HEK293 (cell line): ENCODE measurements at regions not wholly inside any gene's neighbourhood (a gene's known extent, or its start where the extent isn't known, plus 50 kb on each side); places are given as distances from the start of the nearest gene placed in this dataset.

ENCODE experiments used
- CTCF ChIA-PET: fragments of 350-600 bp; formaldehyde crosslinking; extraction: SDS; loops from one replicate; lab custom pipeline; 2021; ENCODE audit warnings: antibody characterized with exemption; lab: Yijun Ruan, JAX
- POLR2A ChIA-PET: fragments of 300-600 bp; formaldehyde crosslinking; extraction: SDS; loops from one replicate; lab custom pipeline; 2020; ENCODE audit warnings: antibody characterized with exemption, inconsistent platforms; lab: Yijun Ruan, JAX
- H3K27ac ChIP-seq: fragments of 200-500 bp; sonication (Bioruptor generic); 2 replicates; pipeline ENCODE4 v1.5.1; 2014; ENCODE audit warnings: low read depth, low read length, control low read depth, inconsistent platforms; ENCODE audit errors: extremely low read depth
- H3K36me3 ChIP-seq, 2 experiments: fragments of 200-500 bp in 1 of 2; sonication (Bioruptor generic) in 1 of 2; 1 replicate in 1 of 2; 2 replicates in 1 of 2; pipeline ENCODE4 v1.5.1; 2014 to 2017; ENCODE audit warnings: inconsistent platforms in 2 of 2, low read length in 2 of 2; ENCODE audit not compliant: control insufficient read depth in 2 of 2, insufficient read depth in 1 of 2
- H3K4me1 ChIP-seq: fragments of 200-500 bp; sonication (Bioruptor generic); 2 replicates; pipeline ENCODE4 v1.5.1; 2014; ENCODE audit warnings: mild to moderate bottlenecking, low read length, inconsistent platforms; ENCODE audit not compliant: control insufficient read depth, insufficient read depth
- H3K4me3 ChIP-seq: 2 replicates; pipeline ENCODE4 v1.5.1; 2011; ENCODE audit warnings: low read depth, mild to moderate bottlenecking, control low read depth, low read length, moderate library complexity
- H3K9me3 ChIP-seq: fragments of 200-500 bp; sonication (Bioruptor generic); 2 replicates; pipeline ENCODE4 v1.5.1; 2014; ENCODE audit warnings: low read depth, low read length, inconsistent platforms; ENCODE audit not compliant: control insufficient read depth, insufficient read depth
- IKZF3 ChIP-seq: fragments of 450-650 bp; IDR thresholded peaks from 2 replicates; pipeline ENCODE4 v1.5.0; 2018; ENCODE audit warnings: missing biosample characterization, mild to moderate bottlenecking, missing genetic modification characterization, moderate library complexity
- PRDM1 ChIP-seq: fragments of 450-650 bp; formaldehyde crosslinking; IDR thresholded peaks from 2 replicates; pipeline ENCODE4; 2016; ENCODE audit warnings: missing biosample characterization, missing genetic modification characterization
- SALL2 ChIP-seq: fragments of 450-650 bp; formaldehyde crosslinking; IDR thresholded peaks from 2 replicates; pipeline ENCODE4 v1.5.0; 2017; ENCODE audit warnings: missing biosample characterization, mild to moderate bottlenecking, missing genetic modification characterization, borderline replicate concordance
- SCRT2 ChIP-seq: fragments of 450-650 bp; formaldehyde crosslinking; IDR thresholded peaks from 2 replicates; pipeline ENCODE4 v1.5.1; 2016; ENCODE audit warnings: missing biosample characterization, missing genetic modification characterization
- TRIM28 ChIP-seq: IDR thresholded peaks from 2 replicates; pipeline ENCODE4 v1.6.1; 2011; ENCODE audit warnings: low read length, control low read depth, borderline replicate concordance
- YY2 ChIP-seq: fragments of 450-650 bp; formaldehyde crosslinking; IDR thresholded peaks from 2 replicates; pipeline ENCODE4 v1.5.1; 2016; ENCODE audit warnings: missing biosample characterization, missing genetic modification characterization
- ZBTB21 ChIP-seq: fragments of 450-650 bp; formaldehyde crosslinking; IDR thresholded peaks from 2 replicates; pipeline ENCODE4 v1.5.1; 2017; ENCODE audit warnings: missing biosample characterization, missing genetic modification characterization
- ZNF221 ChIP-seq: fragments of 450-650 bp; formaldehyde crosslinking; IDR thresholded peaks from 2 replicates; pipeline ENCODE4 v1.5.1; 2017; ENCODE audit warnings: missing biosample characterization, missing genetic modification characterization, borderline replicate concordance
- ZNF350 ChIP-seq: fragments of 450-650 bp; formaldehyde crosslinking; IDR thresholded peaks from 2 replicates; pipeline ENCODE4 v1.5.0; 2017; ENCODE audit warnings: missing biosample characterization, mild to moderate bottlenecking, missing genetic modification characterization
- ZNF354C ChIP-seq: fragments of 450-650 bp; formaldehyde crosslinking; IDR thresholded peaks from 2 replicates; pipeline ENCODE4 v1.5.1; 2016; ENCODE audit warnings: missing biosample characterization, missing genetic modification characterization, low read depth, borderline replicate concordance
- ZNF366 ChIP-seq: fragments of 450-650 bp; formaldehyde crosslinking; conservative IDR thresholded peaks from 2 replicates; pipeline ENCODE4 v1.5.1; 2016; ENCODE audit warnings: missing biosample characterization, missing genetic modification characterization
- ZNF514 ChIP-seq: fragments of 450-650 bp; formaldehyde crosslinking; IDR thresholded peaks from 2 replicates; pipeline ENCODE4 v1.5.1; 2016; ENCODE audit warnings: missing biosample characterization, missing genetic modification characterization
- ZNF621 ChIP-seq: fragments of 450-650 bp; formaldehyde crosslinking; IDR thresholded peaks from 2 replicates; pipeline ENCODE4 v1.5.1; 2017; ENCODE audit warnings: missing biosample characterization, missing genetic modification characterization
- ZNF785 ChIP-seq: fragments of 450-650 bp; formaldehyde crosslinking; IDR thresholded peaks from 2 replicates; pipeline ENCODE4 v1.5.1; 2016; ENCODE audit warnings: missing biosample characterization, missing genetic modification characterization
- TF ChIP-seq, protein P1 (sequence below): fragments of 450-650 bp; formaldehyde crosslinking; IDR thresholded peaks from 2 replicates; pipeline ENCODE4 v1.5.1; 2016; ENCODE audit warnings: missing biosample characterization, missing genetic modification characterization
- TF ChIP-seq, protein P2 (sequence below): fragments of 450-650 bp; formaldehyde crosslinking; IDR thresholded peaks from 2 replicates; pipeline ENCODE4 v1.5.1; 2016; ENCODE audit warnings: missing biosample characterization, missing genetic modification characterization
- TF ChIP-seq, protein P3 (sequence below): fragments of 450-650 bp; formaldehyde crosslinking; IDR thresholded peaks from 2 replicates; pipeline ENCODE4 v1.5.1; 2017; ENCODE audit warnings: missing biosample characterization, missing genetic modification characterization
- TF ChIP-seq, protein P4 (sequence below): fragments of 450-650 bp; formaldehyde crosslinking; IDR thresholded peaks from 2 replicates; pipeline ENCODE4 v1.5.1; 2016; ENCODE audit warnings: missing biosample characterization, missing genetic modification characterization
- TF ChIP-seq, protein P5 (sequence below): fragments of 450-650 bp; formaldehyde crosslinking; IDR thresholded peaks from 2 replicates; pipeline ENCODE4 v1.5.1; 2016; ENCODE audit warnings: missing biosample characterization, missing genetic modification characterization

DNA sequence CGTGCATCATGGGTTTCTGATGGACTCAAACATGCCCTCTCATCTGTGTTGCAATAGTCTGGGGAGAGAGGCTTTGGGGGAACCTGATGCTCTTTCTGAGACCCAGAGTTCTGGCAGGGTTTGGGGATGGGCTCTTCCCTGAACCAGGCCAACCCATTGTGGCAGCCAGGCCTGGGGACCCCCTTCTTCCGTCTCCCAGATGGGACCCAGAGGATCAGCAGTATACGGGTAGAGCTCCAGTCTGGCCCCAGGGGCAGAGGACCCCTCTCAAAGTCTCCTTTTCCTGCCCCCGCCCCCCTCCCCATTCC is 333.7 kb downstream of the DYSF start (continued):
- TF ChIP-seq TRIM28, result no peak
- TF ChIP-seq, protein P1, sequence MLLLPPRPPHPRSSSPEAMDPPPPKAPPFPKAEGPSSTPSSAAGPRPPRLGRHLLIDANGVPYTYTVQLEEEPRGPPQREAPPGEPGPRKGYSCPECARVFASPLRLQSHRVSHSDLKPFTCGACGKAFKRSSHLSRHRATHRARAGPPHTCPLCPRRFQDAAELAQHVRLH (tag by site-specific recombination), result no peak
- TF ChIP-seq ZNF785 (tag by site-specific recombination), result no peak

DNA sequence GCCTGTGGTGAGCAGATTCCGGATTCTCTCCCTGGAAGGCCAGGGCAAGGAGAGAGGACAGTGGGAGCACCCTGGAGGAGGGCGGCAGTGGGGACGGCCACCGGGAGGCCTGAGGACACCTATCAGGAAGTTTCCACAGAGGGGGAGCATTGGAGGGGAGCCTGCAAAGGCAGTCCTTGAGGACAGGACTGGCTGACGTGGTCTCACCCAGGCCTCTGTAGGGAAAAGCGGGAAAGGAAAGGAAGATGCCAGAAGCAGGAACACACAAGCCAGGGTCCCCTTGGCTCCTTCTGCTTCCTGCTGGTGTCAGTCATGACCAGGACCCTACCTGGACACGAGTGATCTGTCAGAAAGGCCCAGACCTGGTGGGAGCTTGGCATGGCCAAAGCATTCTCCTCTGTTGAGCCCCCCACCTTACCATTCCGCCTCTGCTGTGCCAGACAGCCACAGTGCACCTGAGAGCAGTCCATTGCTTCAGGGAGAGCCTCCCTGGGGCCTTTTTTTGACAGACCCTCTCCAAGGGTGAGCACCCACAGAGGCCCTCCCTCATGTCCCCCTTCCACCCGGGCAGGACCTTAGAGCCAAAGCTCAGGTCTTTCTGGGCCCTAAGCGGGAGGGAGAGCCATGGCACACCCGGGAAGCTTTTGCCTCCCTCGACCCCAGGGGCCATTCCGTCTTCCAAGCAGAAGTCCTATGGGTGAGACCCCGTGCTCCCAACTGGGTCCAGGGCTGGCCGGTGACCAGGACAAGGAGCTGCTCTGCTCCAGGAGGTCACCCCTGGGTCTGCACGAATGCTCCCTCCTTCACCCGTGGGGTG is 333.1 kb downstream of the DYSF start:
- TF ChIP-seq, protein P2, sequence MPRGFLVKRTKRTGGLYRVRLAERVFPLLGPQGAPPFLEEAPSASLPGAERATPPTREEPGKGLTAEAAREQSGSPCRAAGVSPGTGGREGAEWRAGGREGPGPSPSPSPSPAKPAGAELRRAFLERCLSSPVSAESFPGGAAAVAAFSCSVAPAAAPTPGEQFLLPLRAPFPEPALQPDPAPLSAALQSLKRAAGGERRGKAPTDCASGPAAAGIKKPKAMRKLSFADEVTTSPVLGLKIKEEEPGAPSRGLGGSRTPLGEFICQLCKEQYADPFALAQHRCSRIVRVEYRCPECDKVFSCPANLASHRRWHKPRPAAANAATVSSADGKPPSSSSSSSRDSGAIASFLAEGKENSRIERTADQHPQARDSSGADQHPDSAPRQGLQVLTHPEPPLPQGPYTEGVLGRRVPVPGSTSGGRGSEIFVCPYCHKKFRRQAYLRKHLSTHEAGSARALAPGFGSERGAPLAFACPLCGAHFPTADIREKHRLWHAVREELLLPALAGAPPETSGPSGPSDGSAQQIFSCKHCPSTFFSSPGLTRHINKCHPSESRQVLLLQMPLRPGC (tag by site-specific recombination), result no peak
- TF ChIP-seq ZNF350 (tag by site-specific recombination) (no peak), ZNF221 (tag by site-specific recombination) (no peak), SALL2 (no peak), SCRT2 (no peak), YY2 (tag by site-specific recombination) (no peak), ZNF621 (tag by site-specific recombination) (no peak), PRDM1 (tag by site-specific recombination) (no peak)
- TF ChIP-seq, all 188 proteins: peak for 0
- Histone ChIP-seq H3K4me1 (no peaks in the 10 kb centered on the region), H3K9me3 (no peaks in the 10 kb centered on the region), H3K27ac (no peak overlapping the region), H3K36me3 (no peaks in the 10 kb centered on the region), H3K4me3 (no peak overlapping the region)
- ChIA-PET POLR2A (no interaction called here), CTCF (interaction anchor here (0.6 to 6.3 kb wide), 2 partner anchors 12 to 178 kb away, joined by 3 to 41 read pairs; no protein-coding TSS in a partner anchor)

DNA sequence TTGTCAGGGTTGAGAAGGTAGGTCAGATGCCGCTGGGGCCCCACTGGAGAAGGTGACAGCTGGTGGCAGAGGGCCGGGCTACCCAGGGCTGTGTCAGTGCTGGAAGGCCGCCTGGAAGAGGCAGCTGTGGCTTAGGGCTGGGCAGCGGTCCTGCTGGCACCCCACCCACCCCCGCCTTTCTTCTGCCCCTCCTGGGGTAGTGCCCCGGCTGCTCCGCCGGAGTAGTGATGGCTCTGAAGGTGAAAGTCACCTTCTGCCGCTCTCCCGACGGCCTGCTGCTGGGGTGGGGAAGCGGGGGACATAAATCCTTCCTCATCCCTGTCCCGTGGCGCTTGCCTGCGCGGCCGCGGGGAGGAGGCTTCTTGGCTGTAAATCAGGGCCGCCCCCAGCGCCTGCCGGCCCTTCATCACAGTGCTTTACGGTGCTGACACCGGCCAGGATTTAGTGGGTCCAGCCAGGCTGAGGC is 332.2 kb downstream of the DYSF start:
- TF ChIP-seq ZNF514 (tag by site-specific recombination), result no peak
- no peak for TF ChIP-seq IKZF3 (tag by site-specific recombination)
- TF ChIP-seq, protein P3, sequence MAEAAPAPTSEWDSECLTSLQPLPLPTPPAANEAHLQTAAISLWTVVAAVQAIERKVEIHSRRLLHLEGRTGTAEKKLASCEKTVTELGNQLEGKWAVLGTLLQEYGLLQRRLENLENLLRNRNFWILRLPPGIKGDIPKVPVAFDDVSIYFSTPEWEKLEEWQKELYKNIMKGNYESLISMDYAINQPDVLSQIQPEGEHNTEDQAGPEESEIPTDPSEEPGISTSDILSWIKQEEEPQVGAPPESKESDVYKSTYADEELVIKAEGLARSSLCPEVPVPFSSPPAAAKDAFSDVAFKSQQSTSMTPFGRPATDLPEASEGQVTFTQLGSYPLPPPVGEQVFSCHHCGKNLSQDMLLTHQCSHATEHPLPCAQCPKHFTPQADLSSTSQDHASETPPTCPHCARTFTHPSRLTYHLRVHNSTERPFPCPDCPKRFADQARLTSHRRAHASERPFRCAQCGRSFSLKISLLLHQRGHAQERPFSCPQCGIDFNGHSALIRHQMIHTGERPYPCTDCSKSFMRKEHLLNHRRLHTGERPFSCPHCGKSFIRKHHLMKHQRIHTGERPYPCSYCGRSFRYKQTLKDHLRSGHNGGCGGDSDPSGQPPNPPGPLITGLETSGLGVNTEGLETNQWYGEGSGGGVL (tag by site-specific recombination), result no peak
- TF ChIP-seq, all 188 proteins: peak for 0
- POLR2A ChIA-PET, result no interaction called here
- CTCF ChIA-PET, result interaction anchor here (0.5 to 6.3 kb wide), 3 partner anchors 13 to 345 kb away, joined by 3 to 41 read pairs (median 3); no protein-coding TSS in a partner anchor
- H3K4me1 ChIP-seq, result no peaks in the 10 kb centered on the region
- H3K4me3 ChIP-seq, result no peak overlapping the region
- no peaks in the 10 kb centered on the region for H3K9me3 ChIP-seq
- H3K36me3 ChIP-seq, result no peaks in the 10 kb centered on the region
- H3K27ac ChIP-seq, result no peak overlapping the region

DNA sequence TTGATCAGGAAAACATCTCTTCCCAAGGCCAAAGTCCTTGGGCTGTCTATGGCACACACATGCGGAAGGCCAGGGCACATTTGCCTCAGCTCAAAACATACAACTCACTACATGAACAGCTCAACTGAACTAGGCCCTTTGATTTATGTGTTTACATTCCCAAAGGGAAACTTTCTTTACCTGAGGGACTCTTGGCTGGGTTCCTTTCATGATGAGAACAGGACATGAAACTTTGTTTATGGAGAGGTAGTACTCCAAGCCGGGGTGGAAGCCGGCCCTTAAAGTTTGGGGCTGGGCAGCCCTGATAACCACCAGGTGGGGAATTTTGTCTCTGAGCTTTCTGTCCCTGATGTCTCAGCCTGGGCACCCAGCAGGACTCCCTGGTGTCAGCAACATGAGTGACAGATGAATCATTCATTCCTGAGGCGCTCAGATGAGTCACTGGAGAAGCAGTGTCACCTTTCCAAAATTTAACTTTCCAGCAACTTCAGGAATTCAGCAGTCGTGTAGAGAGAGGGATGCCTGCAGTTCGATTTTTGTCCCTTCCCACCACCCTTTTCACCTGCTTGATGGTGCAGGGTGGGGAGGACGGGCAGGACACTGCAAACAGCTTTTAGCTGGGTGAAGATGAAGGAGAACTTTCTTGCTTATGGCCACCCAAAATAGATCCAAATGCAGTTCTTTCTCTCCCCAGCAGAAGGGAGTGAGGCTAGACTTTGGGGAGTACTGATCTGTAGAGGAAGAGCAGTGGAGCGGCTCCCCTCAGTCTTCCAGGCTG is 331.6 kb downstream of the DYSF start:
- ChIA-PET CTCF (interaction anchor here (1.0 to 6.3 kb wide), 3 partner anchors 13 to 346 kb away, joined by 3 to 41 read pairs (median 3); no protein-coding TSS in a partner anchor), POLR2A (no interaction called here)
- Histone ChIP-seq H3K4me3 (no peak overlapping the region), H3K4me1 (no peaks in the 10 kb centered on the region), H3K9me3 (no peaks in the 10 kb centered on the region), H3K36me3 (no peaks in the 10 kb centered on the region), H3K27ac (no peak overlapping the region)
- TF ChIP-seq ZNF366 (tag by site-specific recombination) (peak; percentile 49; the same call in 1 of the 2 replicates), ZNF354C (tag by site-specific recombination) (no peak), ZBTB21 (tag by site-specific recombination) (no peak)
- TF ChIP-seq, protein P4, sequence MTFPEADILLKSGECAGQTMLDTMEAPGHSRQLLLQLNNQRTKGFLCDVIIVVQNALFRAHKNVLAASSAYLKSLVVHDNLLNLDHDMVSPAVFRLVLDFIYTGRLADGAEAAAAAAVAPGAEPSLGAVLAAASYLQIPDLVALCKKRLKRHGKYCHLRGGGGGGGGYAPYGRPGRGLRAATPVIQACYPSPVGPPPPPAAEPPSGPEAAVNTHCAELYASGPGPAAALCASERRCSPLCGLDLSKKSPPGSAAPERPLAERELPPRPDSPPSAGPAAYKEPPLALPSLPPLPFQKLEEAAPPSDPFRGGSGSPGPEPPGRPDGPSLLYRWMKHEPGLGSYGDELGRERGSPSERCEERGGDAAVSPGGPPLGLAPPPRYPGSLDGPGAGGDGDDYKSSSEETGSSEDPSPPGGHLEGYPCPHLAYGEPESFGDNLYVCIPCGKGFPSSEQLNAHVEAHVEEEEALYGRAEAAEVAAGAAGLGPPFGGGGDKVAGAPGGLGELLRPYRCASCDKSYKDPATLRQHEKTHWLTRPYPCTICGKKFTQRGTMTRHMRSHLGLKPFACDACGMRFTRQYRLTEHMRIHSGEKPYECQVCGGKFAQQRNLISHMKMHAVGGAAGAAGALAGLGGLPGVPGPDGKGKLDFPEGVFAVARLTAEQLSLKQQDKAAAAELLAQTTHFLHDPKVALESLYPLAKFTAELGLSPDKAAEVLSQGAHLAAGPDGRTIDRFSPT (tag by site-specific recombination), result no peak
- TF ChIP-seq, protein P5, sequence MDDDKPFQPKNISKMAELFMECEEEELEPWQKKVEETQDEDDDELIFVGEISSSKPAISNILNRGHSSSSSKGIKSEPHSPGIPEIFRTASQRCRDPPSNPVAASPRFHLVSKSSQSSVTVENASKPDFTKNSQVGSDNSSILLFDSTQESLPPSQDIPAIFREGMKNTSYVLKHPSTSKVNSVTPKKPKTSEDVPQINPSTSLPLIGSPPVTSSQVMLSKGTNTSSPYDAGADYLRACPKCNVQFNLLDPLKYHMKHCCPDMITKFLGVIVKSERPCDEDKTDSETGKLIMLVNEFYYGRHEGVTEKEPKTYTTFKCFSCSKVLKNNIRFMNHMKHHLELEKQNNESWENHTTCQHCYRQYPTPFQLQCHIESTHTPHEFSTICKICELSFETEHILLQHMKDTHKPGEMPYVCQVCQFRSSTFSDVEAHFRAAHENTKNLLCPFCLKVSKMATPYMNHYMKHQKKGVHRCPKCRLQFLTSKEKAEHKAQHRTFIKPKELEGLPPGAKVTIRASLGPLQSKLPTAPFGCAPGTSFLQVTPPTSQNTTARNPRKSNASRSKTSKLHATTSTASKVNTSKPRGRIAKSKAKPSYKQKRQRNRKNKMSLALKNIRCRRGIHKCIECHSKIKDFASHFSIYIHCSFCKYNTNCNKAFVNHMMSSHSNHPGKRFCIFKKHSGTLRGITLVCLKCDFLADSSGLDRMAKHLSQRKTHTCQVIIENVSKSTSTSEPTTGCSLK (tag by site-specific recombination), result no peak
